H9 (cell line): ENCODE measurements at regions not wholly inside any gene's neighbourhood (a gene's known extent, or its start where the extent isn't known, plus 50 kb on each side); places are given as distances from the start of the nearest gene placed in this dataset.

Experiments
- DNase-seq: peaks from one replicate; pipeline ENCODE4 v3.0.0-alpha.2; 2017
- H2AFZ ChIP-seq: one replicate; pipeline ENCODE4 v1.6.1; 2013; ENCODE audit warnings: mild to moderate bottlenecking, low read length, control low read depth, moderate library complexity
- H2AK5ac ChIP-seq: 2 replicates; pipeline ENCODE4 v1.6.1; 2013; ENCODE audit warnings: low read length, control low read depth, mixed read lengths; ENCODE audit not compliant: insufficient read length
- H2BK120ac ChIP-seq: one replicate; pipeline ENCODE4 v1.6.1; 2013; ENCODE audit warnings: low read depth, mild to moderate bottlenecking, low read length, control low read depth, inconsistent platforms; ENCODE audit not compliant: poor library complexity, severe bottlenecking
- H2BK12ac ChIP-seq: 2 replicates; pipeline ENCODE4 v1.6.1; 2013; ENCODE audit warnings: low read length, control low read depth, mixed read lengths, low read depth; ENCODE audit not compliant: insufficient read length
- H2BK15ac ChIP-seq: 2 replicates; pipeline ENCODE4 v1.6.1; 2013; ENCODE audit warnings: low read depth, low read length, control low read depth
- H2BK20ac ChIP-seq: one replicate; pipeline ENCODE4 v1.6.1; 2013; ENCODE audit warnings: low read depth, mild to moderate bottlenecking, low read length, control low read depth, inconsistent platforms; ENCODE audit not compliant: poor library complexity, severe bottlenecking
- H2BK5ac ChIP-seq: 2 replicates; pipeline ENCODE4 v1.6.1; 2013; ENCODE audit warnings: low read length, control low read depth, mixed read lengths; ENCODE audit not compliant: insufficient read length
- H3K14ac ChIP-seq: 2 replicates; pipeline ENCODE4 v1.6.1; 2013; ENCODE audit warnings: low read length, control low read depth; ENCODE audit not compliant: insufficient read depth
- H3K18ac ChIP-seq: 2 replicates; pipeline ENCODE4 v1.6.1; 2013; ENCODE audit warnings: low read depth, mild to moderate bottlenecking, mixed read lengths, low read length, control low read depth; ENCODE audit not compliant: insufficient read length
- H3K23ac ChIP-seq: 2 replicates; pipeline ENCODE4 v1.6.1; 2013; ENCODE audit warnings: low read length, control low read depth, mixed read lengths, low read depth; ENCODE audit not compliant: insufficient read length
- H3K23me2 ChIP-seq: 2 replicates; pipeline ENCODE4 v1.6.1; 2013; ENCODE audit warnings: low read depth, mild to moderate bottlenecking, mixed read lengths, low read length, control low read depth; ENCODE audit not compliant: insufficient read length, poor library complexity, severe bottlenecking
- H3K27ac ChIP-seq: 2 replicates; pipeline ENCODE4 v1.5.1; 2013; ENCODE audit warnings: low read length, control low read depth, mixed read lengths, low read depth; ENCODE audit not compliant: insufficient read length
- H3K27me3 ChIP-seq: 2 replicates; pipeline ENCODE4 v1.6.1; 2013; ENCODE audit warnings: low read length, control low read depth, inconsistent platforms; ENCODE audit not compliant: insufficient read depth
- H3K4ac ChIP-seq: 2 replicates; pipeline ENCODE4 v1.6.1; 2013; ENCODE audit warnings: low read depth, mild to moderate bottlenecking, control low read depth, inconsistent platforms, low read length, moderate library complexity
- H3K4me1 ChIP-seq: 2 replicates; pipeline ENCODE4 v1.6.1; 2013; ENCODE audit warnings: low read length, control low read depth, inconsistent platforms; ENCODE audit not compliant: insufficient read depth
- H3K4me2 ChIP-seq: 2 replicates; pipeline ENCODE4 v1.6.1; 2013; ENCODE audit warnings: low read length, control low read depth, mixed read lengths; ENCODE audit not compliant: insufficient read length, insufficient read depth
- H3K56ac ChIP-seq: 2 replicates; pipeline ENCODE4 v1.6.1; 2013; ENCODE audit warnings: low read depth, mild to moderate bottlenecking, mixed read lengths, low read length, control low read depth; ENCODE audit not compliant: insufficient read length
- H3K79me1 ChIP-seq: 2 replicates; pipeline ENCODE4 v1.6.1; 2013; ENCODE audit warnings: low read depth, mild to moderate bottlenecking, moderate library complexity, low read length, control low read depth, inconsistent platforms; ENCODE audit not compliant: insufficient read depth, poor library complexity, severe bottlenecking
- H3K79me2 ChIP-seq: 2 replicates; pipeline ENCODE4 v1.6.1; 2013; ENCODE audit warnings: low read length, control low read depth, inconsistent platforms; ENCODE audit not compliant: insufficient read depth
- H3K9ac ChIP-seq: 2 replicates; pipeline ENCODE4 v1.6.1; 2013; ENCODE audit warnings: low read length, control low read depth, mixed read lengths; ENCODE audit not compliant: insufficient read length; ENCODE audit errors: extremely low read depth
- H3K9me3 ChIP-seq: one replicate; pipeline ENCODE4 v1.6.1; 2013; ENCODE audit warnings: low read depth, low read length, inconsistent platforms; ENCODE audit not compliant: control insufficient read depth
- H3T11ph ChIP-seq: one replicate; pipeline ENCODE4 v1.6.1; 2013; ENCODE audit warnings: mild to moderate bottlenecking, low read length, control low read depth, inconsistent platforms
- H4K20me1 ChIP-seq: one replicate; pipeline ENCODE4 v1.6.1; 2013; ENCODE audit not compliant: control insufficient read depth, insufficient read length, insufficient read depth
- H4K5ac ChIP-seq: 2 replicates; pipeline ENCODE4 v1.6.1; 2013; ENCODE audit warnings: low read depth, mild to moderate bottlenecking, mixed read lengths, low read length, control low read depth; ENCODE audit not compliant: insufficient read length
- H4K8ac ChIP-seq: replicated peaks from 2 replicates; pipeline ENCODE4 v1.6.1; 2013; ENCODE audit warnings: low read length, control low read depth, mixed read lengths, low read depth; ENCODE audit not compliant: insufficient read length
- H4K91ac ChIP-seq: 2 replicates; pipeline ENCODE4 v1.6.1; 2013; ENCODE audit warnings: low read depth, mild to moderate bottlenecking, moderate library complexity, mixed read lengths, low read length, control low read depth; ENCODE audit not compliant: insufficient read length
- H3K27ac Mint-ChIP-seq, 3 experiments: 2 replicates in 2 of 3; 3 replicates in 1 of 3; pipeline ENCODE4 v1.8.0; 2020 to 2021; ENCODE audit warnings: mixed read lengths in 3 of 3, mild to moderate bottlenecking in 1 of 3, moderate library complexity in 1 of 3
- H3K27me3 Mint-ChIP-seq: 2 replicates; pipeline ENCODE4 v1.8.0; 2021; ENCODE audit warnings: low read depth, mild to moderate bottlenecking, moderate library complexity, mixed read lengths
- H3K36me3 Mint-ChIP-seq, 3 experiments: 2 replicates in 2 of 3; 3 replicates in 1 of 3; pipeline ENCODE4 v1.8.0; 2020 to 2021; ENCODE audit warnings: low read depth in 3 of 3, mixed read lengths in 3 of 3; ENCODE audit not compliant: insufficient read depth in 1 of 3
- H3K4me1 Mint-ChIP-seq, 2 experiments: 2 replicates each; pipeline ENCODE4 v1.8.0; 2020; ENCODE audit warnings: mixed read lengths in 2 of 2
- H3K4me3 Mint-ChIP-seq, 2 experiments: 2 replicates in 1 of 2; 3 replicates in 1 of 2; pipeline ENCODE4 v1.8.0; 2020 to 2021; ENCODE audit warnings: mild to moderate bottlenecking in 2 of 2, mixed read lengths in 2 of 2, moderate library complexity in 1 of 2
- H3K9me3 Mint-ChIP-seq, 2 experiments: 2 replicates in 1 of 2; 3 replicates in 1 of 2; pipeline ENCODE4 v1.8.0; 2020; ENCODE audit warnings: mild to moderate bottlenecking in 2 of 2, mixed read lengths in 2 of 2, moderate library complexity in 1 of 2
- CTCF ChIP-seq: fragments of 200-600 bp; sonication (generic); conservative IDR thresholded peaks from 3 replicates; pipeline ENCODE4 v1.8.0; 2021; ENCODE audit warnings: antibody characterized with exemption, mild to moderate bottlenecking
- WGBS: extraction: QIAGEN DNeasy Blood & Tissue Kit; methylation state at CpG from one replicate; pipeline ENCODE4 v1.1.7; 2013; ENCODE audit warnings: missing lambda C conversion rate, low lambda C conversion rate, mixed read lengths; ENCODE audit not compliant: insufficient read length; ENCODE audit errors: extremely low coverage; 5-methylcytosine and 5-hydroxymethylcytosine counted together

GRCh38 chr13:30105381-30105780, 202.0 kb downstream of the KATNAL1 start:
- H3K36me3 Mint-ChIP-seq = no peaks in the 10 kb centered on the region; a peak in 1 of 7 replicates
- Histone ChIP-seq H3K79me1 (no peaks in the 10 kb centered on the region), H3T11ph (no peak overlapping the region), H2BK12ac (no peak overlapping the region), H3K27ac (no peak overlapping the region), H3K23me2 (no peaks in the 10 kb centered on the region), H2BK5ac (no peak overlapping the region), H3K14ac (0 out of 2 replicates have a peak overlapping the region, but pooled peaks have one; percentile 58), H3K9ac (no peak overlapping the region), H3K4me2 (no peak overlapping the region), H3K79me2 (no peaks in the 10 kb centered on the region), H3K23ac (no peak overlapping the region), H4K8ac (no peak overlapping the region), H2BK120ac (no peak overlapping the region), H3K9me3 (no peaks in the 10 kb centered on the region), H2BK15ac (no peak overlapping the region), H2AFZ (no peak overlapping the region), H3K4ac (no peak overlapping the region), H3K56ac (no peak overlapping the region), H4K5ac (no peak overlapping the region), H3K18ac (peak overlapping the region; percentile 7), H2AK5ac (no peak overlapping the region), H3K4me1 (no peaks in the 10 kb centered on the region), H2BK20ac (no peak overlapping the region), H4K91ac (no peak overlapping the region), H3K27me3 (no peaks in the 10 kb centered on the region), H4K20me1 (no peaks in the 10 kb centered on the region)
- H3K27me3 Mint-ChIP-seq = peaks cover 2% of the 10 kb centered on the region
- H3K27ac Mint-ChIP-seq = peak overlapping the region in 1 of 3 experiments; percentile 9; a peak in 1 of 7 replicates
- DNase-seq = peak; percentile 67
- no peaks in the 10 kb centered on the region; a peak in 1 of 5 replicates for H3K9me3 Mint-ChIP-seq
- TF ChIP-seq CTCF = peak; percentile 51
- no peak overlapping the region for H3K4me3 Mint-ChIP-seq
- WGBS = no CpG with 5 or more reads among the region's 8 CpGs
- H3K4me1 Mint-ChIP-seq = peaks cover 13 to 19% of the 10 kb centered on the region in 2 experiments
